Esophagus muscularis mucosa (tissue), 3 donors: ENCODE measurements at regions not wholly inside any gene's neighbourhood (a gene's known extent, or its start where the extent isn't known, plus 50 kb on each side); places are given as distances from the start of the nearest gene placed in this dataset.

Experiments
- CTCF ChIP-seq, 3 experiments: fragments of 200-600 bp in 2 of 3; fragments of 450-650 bp in 1 of 3; sonication (generic) in 2 of 3; IDR thresholded peaks; one replicate each; pipeline ENCODE4 v1.5.1; 2017 to 2019; ENCODE audit warnings: antibody characterized with exemption in 3 of 3, mild to moderate bottlenecking in 2 of 3, moderate library complexity in 1 of 3
- POLR2A ChIP-seq: fragments of 450-650 bp; IDR thresholded peaks from one replicate; pipeline ENCODE4 v1.6.1; 2017; ENCODE audit warnings: antibody characterized with exemption, moderate library complexity, mild to moderate bottlenecking, low read depth
- POLR2AphosphoS5 ChIP-seq, 2 donors: sonication (generic); formaldehyde crosslinking; IDR thresholded peaks; one replicate each; pipeline ENCODE4 v1.6.1; 2017; ENCODE audit warnings: antibody characterized with exemption in 2 of 2

- no peak for TF ChIP-seq CTCF (IDR thresholded peaks at IDR 0.05)
- no peak for TF ChIP-seq POLR2AphosphoS5 (IDR thresholded peaks at IDR 0.05)
- no peak for TF ChIP-seq POLR2A
Observed at GRCh38 chr4:57774681-57775080, 664.5 kb upstream of the IGFBP7 start.
